A204.1 (cell line): ENCODE measurements at regions not wholly inside any gene's neighbourhood (a gene's known extent, or its start where the extent isn't known, plus 50 kb on each side); places are given as distances from the start of the nearest gene placed in this dataset.

Source experiments
- FAIRE-seq: peaks from 2 replicates; lab custom pipeline; 2012; peaks lifted over from hg19 to GRCh38; lab: Jason Lieb, UNC

GRCh38 chr10:8908013-8908412 lies 853.5 kb downstream of the GATA3 start:
- no peak for FAIRE-seq

DNA sequence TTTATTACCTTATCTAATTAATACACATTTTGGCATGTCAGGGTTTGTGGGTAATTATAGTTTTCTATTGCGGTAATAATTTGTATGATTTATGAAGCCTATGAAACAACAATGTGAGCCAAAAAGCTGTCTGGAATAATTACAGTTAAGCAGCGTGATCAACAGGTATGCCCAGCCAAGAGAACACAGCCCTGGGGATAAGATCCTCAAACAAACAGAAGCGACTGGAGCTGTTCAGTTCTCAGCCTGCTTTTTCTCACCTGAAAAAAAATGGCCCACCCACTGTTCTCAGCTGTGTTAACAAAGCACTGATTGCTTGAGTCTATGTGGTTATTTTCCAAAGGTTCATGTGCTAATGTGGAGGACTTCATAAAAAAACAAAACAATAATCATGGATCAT lies 855.8 kb downstream of the GATA3 start:
- FAIRE-seq: no peak

DNA sequence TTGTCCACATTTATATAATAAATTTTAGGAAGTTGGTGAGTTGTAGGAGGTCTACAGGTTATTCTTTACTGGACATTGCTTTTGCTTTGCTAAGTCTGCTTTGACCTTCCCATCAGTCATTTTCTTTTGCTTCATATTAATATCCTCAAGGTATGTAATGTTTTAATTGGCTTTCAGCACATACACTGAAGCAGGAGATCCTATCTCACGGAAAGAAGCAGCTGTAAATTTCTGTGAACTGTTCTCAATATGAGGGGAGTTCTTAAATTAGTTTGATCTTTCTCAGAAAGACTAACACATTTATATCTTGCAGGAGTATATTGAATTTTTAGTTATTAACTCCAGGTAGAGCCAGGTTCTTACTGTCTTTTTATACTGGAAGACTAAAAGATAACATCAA lies 856.5 kb downstream of the GATA3 start:
- FAIRE-seq: no peak

DNA sequence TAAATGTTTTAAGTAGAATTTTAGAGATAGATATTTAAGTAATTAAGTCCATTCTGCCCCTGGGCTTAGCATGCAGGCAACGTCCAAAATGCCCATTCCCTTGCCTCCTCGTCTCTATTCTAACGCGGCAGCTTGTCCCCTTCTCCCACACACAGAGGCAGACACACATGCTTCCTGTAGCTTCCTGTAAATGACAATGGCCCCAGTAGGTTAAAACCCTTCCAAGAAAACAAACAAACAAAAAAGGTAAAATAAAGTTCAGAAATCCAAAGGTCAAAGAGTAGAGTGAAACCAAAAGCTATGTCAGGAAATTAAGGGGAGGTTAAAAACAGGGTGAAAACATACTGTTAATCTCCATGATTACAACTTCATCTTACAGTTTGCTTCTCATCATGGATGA lies 857.6 kb downstream of the GATA3 start:
- FAIRE-seq: no peak

DNA sequence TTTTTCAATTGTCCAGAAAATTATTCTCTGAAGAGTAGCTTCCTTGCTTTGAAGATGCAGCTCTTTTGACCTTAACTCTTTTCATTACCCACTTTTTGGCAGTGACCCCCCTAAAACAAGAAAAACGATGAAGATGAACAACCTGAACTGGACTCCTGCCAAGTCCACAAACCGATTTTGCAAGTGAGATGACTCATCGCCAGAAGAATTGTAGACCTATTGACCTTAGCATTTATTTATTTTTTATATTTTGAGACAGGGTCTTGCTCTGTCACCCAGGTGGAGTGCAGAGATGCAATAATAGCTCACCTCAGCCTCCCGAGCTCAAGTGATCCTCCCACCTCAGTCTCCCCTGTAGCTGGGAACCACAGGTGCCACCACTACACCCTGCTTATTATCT lies 859.2 kb downstream of the GATA3 start:
- no peak for FAIRE-seq

- no peak for FAIRE-seq
These were observed 864.8 kb downstream of the GATA3 start for GRCh38 chr10:8919280-8919679.

DNA sequence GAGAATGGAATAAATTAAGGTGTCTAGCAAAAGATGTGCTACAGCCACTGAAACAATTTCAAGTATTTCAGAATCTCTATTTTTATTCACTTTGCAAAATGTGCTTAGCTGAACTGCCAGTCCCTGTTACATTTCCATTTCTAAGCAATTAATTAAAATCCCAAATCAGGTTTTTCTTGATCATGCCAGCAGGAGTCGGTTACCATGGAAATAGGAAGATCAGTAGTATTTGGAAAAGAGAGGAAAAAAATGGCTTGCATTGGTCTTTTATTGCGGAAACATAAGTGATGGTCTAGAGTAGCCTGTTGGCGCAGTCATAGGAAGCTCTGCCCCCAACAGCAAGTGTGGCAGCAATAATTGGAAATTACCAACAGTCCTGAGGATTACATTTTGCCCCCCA lies 867.1 kb downstream of the GATA3 start:
- no peak for FAIRE-seq

- FAIRE-seq: no peak
These were observed 868.6 kb downstream of the GATA3 start for GRCh38 chr10:8923096-8923495.

DNA sequence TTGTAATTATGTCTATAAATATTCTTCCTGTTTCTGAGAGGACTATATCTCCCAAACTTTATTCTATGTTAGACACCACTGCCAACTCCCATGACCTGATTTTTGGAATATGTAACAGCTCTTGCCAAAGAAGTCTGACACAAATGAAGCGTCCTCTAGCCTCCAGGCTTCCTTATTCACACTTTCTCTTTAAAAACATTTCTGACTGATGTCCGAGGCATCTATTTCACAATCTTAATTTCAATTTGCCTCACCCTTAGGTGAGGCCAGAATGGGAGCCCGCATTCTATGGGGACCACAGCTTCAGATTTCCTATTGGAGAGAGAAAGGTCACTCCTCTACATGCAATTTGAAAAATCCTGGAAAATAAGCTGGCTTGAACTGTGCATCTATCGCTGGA lies 873.2 kb downstream of the GATA3 start:
- no peak for FAIRE-seq

DNA sequence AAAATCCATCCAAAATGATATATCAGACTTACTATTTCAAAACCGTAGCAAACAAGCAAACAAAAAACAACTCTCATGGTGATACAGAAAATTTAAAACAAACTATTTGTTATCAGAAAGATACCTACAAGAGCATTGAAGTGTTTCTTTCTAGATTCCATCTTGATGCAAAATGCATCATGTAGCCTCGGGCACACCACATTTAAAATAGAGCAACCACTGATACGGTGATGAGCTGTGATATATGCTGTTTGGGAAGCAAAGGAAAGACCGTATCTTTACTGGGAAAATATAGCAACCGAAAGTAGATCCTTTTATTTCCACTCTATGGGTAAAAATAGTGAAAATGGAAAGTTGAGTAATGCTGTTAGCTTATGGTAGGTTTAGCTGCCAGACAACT lies 892.0 kb downstream of the GATA3 start:
- FAIRE-seq: no peak

GRCh38 chr10:8950978-8951377 lies 896.5 kb downstream of the GATA3 start:
- FAIRE-seq: no peak

DNA sequence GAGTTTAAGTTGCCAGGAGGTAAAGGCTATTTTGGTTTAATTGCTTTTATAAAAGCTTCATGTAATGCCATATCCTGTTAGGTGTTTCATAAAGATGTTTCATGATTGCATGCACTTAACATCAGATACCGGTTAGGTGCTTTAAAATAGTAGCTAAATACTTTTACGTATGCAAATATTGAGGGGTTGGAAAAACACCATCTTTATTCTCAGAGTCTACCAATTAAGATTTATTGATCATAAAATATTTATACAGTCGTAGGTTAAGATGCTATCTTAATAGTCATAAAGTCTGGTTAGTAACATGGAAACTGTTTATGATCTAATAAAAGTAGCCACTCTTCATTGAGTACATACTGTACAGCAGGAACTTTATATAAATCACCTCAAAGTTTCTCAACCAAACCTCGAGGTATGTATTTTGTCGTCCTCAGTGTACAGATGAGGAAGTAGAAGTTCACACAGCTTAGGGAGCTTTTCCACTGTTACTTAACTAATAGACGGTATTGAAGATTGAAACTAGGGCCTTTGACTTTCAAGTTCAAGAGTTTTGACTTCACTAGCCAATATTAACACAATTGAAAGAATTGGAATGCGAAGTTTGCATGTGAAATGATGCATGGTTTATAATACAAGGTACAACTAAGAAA lies 897.1 kb downstream of the GATA3 start:
- FAIRE-seq: no peak

DNA sequence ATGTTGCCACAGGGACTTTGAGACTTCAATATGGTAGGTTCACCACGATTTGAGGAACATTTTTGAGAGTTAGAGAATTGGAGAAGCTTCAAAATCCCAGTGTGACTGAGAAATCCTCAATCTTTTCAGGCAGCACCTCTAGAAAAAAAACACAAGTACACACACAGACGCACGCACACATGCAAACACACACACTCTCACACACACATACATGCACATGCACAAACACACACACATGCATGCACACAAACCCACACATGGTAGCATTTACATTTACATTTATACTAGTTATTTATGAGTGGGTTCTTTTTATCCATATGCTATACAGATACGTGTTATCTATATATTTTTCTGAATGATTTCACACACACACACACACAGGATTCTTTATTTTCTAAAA lies 901.9 kb downstream of the GATA3 start:
- no peak for FAIRE-seq

DNA sequence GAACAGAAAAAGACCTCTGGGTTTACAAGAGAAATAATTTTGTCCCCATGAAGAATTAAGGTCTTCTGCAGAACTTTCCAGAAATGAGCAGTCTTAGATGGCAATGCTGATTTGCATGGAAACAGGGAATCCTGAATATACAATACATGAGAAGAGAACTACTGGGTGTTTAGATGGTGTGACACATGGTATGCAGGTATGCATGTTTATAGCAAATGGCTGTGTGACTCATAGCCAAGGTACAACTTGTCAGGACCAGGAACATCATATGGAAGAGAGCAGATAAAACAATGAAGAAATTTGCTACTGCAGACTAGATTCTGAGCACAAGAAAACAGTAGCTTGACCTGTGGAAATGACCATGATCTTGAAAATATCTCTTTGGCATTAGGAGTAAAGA lies 907.8 kb downstream of the GATA3 start:
- FAIRE-seq: no peak

GRCh38 chr10:8967061-8967460 lies 912.6 kb downstream of the GATA3 start:
- FAIRE-seq: no peak

- FAIRE-seq: no peak
These were observed 915.4 kb downstream of the GATA3 start for GRCh38 chr10:8969853-8970252.

GRCh38 chr10:8975535-8975934 lies 921.0 kb downstream of the GATA3 start:
- FAIRE-seq: no peak

DNA sequence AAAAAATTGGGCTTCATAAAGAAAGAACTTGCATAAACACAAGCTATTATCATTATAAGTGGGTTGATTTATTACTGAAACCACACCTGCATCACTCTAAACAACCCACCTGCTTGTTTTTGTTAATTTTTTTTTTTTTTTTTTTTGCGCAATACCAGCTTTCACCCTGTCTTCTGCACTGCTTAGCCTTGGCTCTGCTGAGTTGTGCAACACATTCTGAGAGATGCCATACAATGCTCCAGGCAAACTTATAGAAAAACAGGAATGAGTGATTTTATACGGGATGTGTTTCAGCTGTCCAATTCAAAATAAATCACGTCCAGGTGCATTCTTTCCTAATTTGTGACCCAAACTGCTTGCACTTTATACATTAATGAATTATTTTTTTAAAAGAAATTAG lies 923.6 kb downstream of the GATA3 start:
- FAIRE-seq: no peak

DNA sequence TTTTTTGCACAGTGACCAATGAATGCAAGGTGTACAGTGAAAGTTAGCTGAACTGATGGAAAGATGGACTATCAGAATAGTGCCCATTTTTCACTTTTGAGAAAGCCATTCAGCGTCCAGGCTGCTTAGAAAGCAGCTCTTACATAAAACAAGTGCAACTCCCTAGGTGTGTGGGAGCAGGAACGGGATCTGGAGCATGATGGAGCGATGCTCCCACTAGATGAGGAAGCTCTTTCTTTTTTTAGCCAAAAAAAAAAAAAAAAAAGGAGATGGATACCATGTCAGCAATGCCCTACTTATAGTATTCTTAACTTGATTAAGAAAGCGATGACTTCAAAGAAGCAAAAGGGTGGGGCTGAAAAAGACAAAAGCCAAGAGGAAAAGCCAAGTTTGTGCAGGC lies 925.5 kb downstream of the GATA3 start:
- FAIRE-seq: no peak

DNA sequence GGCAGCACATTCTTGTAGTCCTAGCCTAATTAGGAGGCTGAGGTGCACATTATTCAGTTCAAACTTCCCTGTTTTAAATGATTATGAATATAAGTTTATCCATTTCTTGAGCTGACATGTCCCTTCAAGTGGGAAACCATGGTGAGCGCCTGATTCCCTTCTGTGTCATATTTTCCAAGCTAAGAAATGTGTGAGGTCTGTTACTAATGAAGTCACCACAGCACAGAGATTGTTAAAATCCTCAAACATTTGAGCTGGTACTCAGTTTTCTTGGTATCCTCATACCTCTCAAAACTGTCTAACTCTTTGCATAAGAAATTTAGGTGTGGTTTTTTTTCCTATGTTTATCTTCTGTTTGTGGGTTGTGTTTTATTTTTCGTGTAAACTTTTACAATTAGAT lies 926.8 kb downstream of the GATA3 start:
- no peak for FAIRE-seq

DNA sequence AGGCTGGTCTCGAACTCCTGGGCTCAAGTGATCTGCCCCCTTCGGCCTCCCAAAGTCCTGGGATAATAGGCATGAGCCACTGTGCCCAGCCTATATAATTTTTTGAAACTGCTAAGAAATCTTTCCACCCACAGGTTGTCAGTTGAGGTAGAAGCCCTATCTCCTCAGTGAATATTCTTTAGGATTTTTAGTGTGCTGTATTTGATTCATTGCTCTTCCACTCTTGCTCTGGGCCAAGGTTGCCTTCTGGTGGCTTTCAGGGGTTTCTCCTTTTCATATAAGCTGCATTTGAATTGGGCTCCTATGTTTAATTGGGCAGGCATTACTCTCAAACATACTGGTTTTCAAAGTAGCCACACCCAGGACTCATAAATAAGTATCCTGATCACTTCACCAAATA lies 931.2 kb downstream of the GATA3 start:
- FAIRE-seq: no peak

- FAIRE-seq: no peak
These were observed 932.5 kb downstream of the GATA3 start for GRCh38 chr10:8986975-8987374.

DNA sequence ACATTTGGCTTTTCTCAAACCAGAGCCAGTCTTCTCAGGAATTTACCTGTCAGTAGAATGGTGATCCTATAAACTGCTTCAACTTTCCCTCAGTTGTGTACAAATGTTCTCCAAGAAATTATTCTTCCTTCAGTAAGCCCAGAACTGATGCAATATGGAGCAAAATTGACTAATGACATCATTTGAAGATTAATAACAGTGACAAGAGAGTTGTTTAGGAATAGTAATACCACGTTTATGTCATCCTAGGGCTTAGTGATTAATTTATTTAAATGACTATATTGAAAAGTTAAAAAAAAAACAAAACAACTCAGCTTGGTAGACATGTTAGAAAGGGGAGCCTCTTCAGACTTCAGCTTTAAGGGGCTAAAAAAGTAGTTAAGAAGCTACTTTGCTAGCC lies 933.2 kb downstream of the GATA3 start:
- no peak for FAIRE-seq

GRCh38 chr10:8990280-8990987 lies 935.9 kb downstream of the GATA3 start:
- no peak for FAIRE-seq
